ENCODE measurements at regions not wholly inside any gene's neighbourhood (a gene's known extent, or its start where the extent isn't known, plus 50 kb on each side); places are given as distances from the start of the nearest gene placed in this dataset.

GRCh38 chr14:87630846-87631245 lies 362.1 kb downstream of the GALC start:
- no peaks in the 10 kb centered on the region for H3K27me3 ChIP-seq (ENCODE audit: control insufficient read depth, insufficient read depth, low read length)
- no peaks in the 10 kb centered on the region for H3K36me3 ChIP-seq (ENCODE audit: control insufficient read depth, insufficient read depth, low read length)
- no peak for DNase-seq (ENCODE audit: low read depth)
- TF ChIP-seq CTCF (IDR thresholded peaks at IDR 0.05; ENCODE audit: insufficient read depth, low read length, poor library complexity, severe bottlenecking) = no peak
- no peak overlapping the region for H3K4me3 ChIP-seq (ENCODE audit: low read depth, low read length)

- no peak overlapping the region for H3K4me3 ChIP-seq (ENCODE audit: low read depth, low read length)
- TF ChIP-seq CTCF (IDR thresholded peaks at IDR 0.05; ENCODE audit: insufficient read depth, low read length, poor library complexity, severe bottlenecking) = no peak
- DNase-seq (ENCODE audit: low read depth) = no peak
- H3K36me3 ChIP-seq (ENCODE audit: control insufficient read depth, insufficient read depth, low read length) = no peaks in the 10 kb centered on the region
- H3K27me3 ChIP-seq (ENCODE audit: control insufficient read depth, insufficient read depth, low read length) = no peaks in the 10 kb centered on the region
Observed at GRCh38 chr14:87629788-87630187, 363.2 kb downstream of the GALC start.

GRCh38 chr14:87628780-87629179 lies 364.2 kb downstream of the GALC start:
- no peak for TF ChIP-seq CTCF (IDR thresholded peaks at IDR 0.05; ENCODE audit: insufficient read depth, low read length, poor library complexity, severe bottlenecking)

GRCh38 chr14:87628129-87628528 lies 364.9 kb downstream of the GALC start:
- DNase-seq (ENCODE audit: low read depth) = peak; percentile 93
- TF ChIP-seq CTCF (IDR thresholded peaks at IDR 0.05; ENCODE audit: insufficient read depth, low read length, poor library complexity, severe bottlenecking) = no peak
- Histone ChIP-seq H3K4me3 (ENCODE audit: low read depth, low read length) (no peak overlapping the region), H3K36me3 (ENCODE audit: control insufficient read depth, insufficient read depth, low read length) (no peaks in the 10 kb centered on the region), H3K27me3 (ENCODE audit: control insufficient read depth, insufficient read depth, low read length) (no peaks in the 10 kb centered on the region)

More at GRCh38 chr14:87628780-87629179, 364.2 kb downstream of the GALC start:
- Histone ChIP-seq H3K27me3 (ENCODE audit: control insufficient read depth, insufficient read depth, low read length) (no peaks in the 10 kb centered on the region), H3K36me3 (ENCODE audit: control insufficient read depth, insufficient read depth, low read length) (no peaks in the 10 kb centered on the region), H3K4me3 (ENCODE audit: low read depth, low read length) (no peak overlapping the region)
- no peak for DNase-seq (ENCODE audit: low read depth)

- TF ChIP-seq CTCF (IDR thresholded peaks at IDR 0.05; ENCODE audit: insufficient read depth, low read length, poor library complexity, severe bottlenecking) = no peak
- no peak for DNase-seq (ENCODE audit: low read depth)
- H3K4me3 ChIP-seq (ENCODE audit: low read depth, low read length) = no peak overlapping the region
- H3K27me3 ChIP-seq (ENCODE audit: control insufficient read depth, insufficient read depth, low read length) = no peaks in the 10 kb centered on the region
- no peaks in the 10 kb centered on the region for H3K36me3 ChIP-seq (ENCODE audit: control insufficient read depth, insufficient read depth, low read length)
Observed at GRCh38 chr14:87626266-87626665, 366.7 kb downstream of the GALC start.

- no peak overlapping the region for H3K4me3 ChIP-seq (ENCODE audit: low read depth, low read length)
- no peaks in the 10 kb centered on the region for H3K36me3 ChIP-seq (ENCODE audit: control insufficient read depth, insufficient read depth, low read length)
- no peaks in the 10 kb centered on the region for H3K27me3 ChIP-seq (ENCODE audit: control insufficient read depth, insufficient read depth, low read length)
- no peak for TF ChIP-seq CTCF (IDR thresholded peaks at IDR 0.05; ENCODE audit: insufficient read depth, low read length, poor library complexity, severe bottlenecking)
- DNase-seq (ENCODE audit: low read depth) = no peak
Observed at GRCh38 chr14:87623616-87624015, 369.4 kb downstream of the GALC start.

Measured in kidney epithelial cell (primary cell).